GM23248 (cell line): ENCODE measurements at regions not wholly inside any gene's neighbourhood (a gene's known extent, or its start where the extent isn't known, plus 50 kb on each side); places are given as distances from the start of the nearest gene placed in this dataset.

ENCODE experiments used
- EZH2 ChIP-seq: fragments of 200-600 bp; sonication (generic); IDR thresholded peaks from 2 replicates; pipeline ENCODE4 v1.6.1; 2018; ENCODE audit warnings: antibody characterized with exemption, mild to moderate bottlenecking; ENCODE audit not compliant: insufficient read depth, poor library complexity, severe bottlenecking
- EZH2phosphoT487 ChIP-seq: fragments of 200-600 bp; sonication (generic); IDR thresholded peaks from 2 replicates; pipeline ENCODE4 v1.6.1; 2018; ENCODE audit warnings: antibody characterized with exemption, moderate library complexity, mild to moderate bottlenecking, low read depth; ENCODE audit not compliant: insufficient read depth

- TF ChIP-seq EZH2phosphoT487 (no peak), EZH2 (no peak)
Measured at GRCh38 chr20:24851346-24852019, 97.6 kb upstream of the CST7 start.
